ENCODE measurements at regions not wholly inside any gene's neighbourhood (a gene's known extent, or its start where the extent isn't known, plus 50 kb on each side); places are given as distances from the start of the nearest gene placed in this dataset.

DNA sequence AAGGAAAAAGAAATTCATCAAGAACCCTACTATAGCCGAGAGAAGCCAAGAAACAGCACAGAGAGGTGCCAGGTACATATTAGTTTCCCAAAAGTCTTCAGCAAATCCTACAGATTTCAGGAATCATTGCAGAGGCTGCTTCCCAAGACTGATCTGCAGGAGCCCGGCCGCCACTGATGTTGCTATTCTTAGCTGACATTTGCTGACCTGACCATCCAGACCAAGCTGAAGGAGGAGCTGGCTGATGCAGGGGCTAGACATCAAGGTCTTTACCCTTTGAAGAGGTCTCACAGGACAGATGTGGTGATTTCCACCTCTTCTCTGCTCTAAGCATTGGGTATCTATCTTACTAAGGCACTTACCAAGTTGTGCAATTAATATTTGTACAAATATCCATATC, 444.8 kb upstream of the SOX5 start:
- no peak overlapping the region for H3K4me3 ChIP-seq
- TF ChIP-seq POLR2A (IDR thresholded peaks at IDR 0.05) (no peak), POLR2AphosphoS5 (IDR thresholded peaks at IDR 0.05) (no peak), CTCF (IDR thresholded peaks at IDR 0.05 in 8 of 11, conservative IDR thresholded peaks at IDR 0.05 in 3 of 11) (no peak)
- 71 to 91% (median 75%) methylated on average over 3 of the region's 3 CpGs for WGBS, 5 donors
- intact Hi-C loops (cut with DNase I; ENCODE audit: low total_unique reads) = no loop called here
- H3K27ac ChIP-seq = no peak overlapping the region
- DNase-seq = no peak
- H3K4me1 ChIP-seq = no peaks in the 10 kb centered on the region
- H3K9me3 ChIP-seq = peaks cover 0 to 22% (median 10%) of the 10 kb centered on the region in 8 donors
- H3K27me3 ChIP-seq (replicated peaks in 1 of 7) = no peaks in the 10 kb centered on the region
- no peaks in the 10 kb centered on the region for H3K36me3 ChIP-seq

DNA sequence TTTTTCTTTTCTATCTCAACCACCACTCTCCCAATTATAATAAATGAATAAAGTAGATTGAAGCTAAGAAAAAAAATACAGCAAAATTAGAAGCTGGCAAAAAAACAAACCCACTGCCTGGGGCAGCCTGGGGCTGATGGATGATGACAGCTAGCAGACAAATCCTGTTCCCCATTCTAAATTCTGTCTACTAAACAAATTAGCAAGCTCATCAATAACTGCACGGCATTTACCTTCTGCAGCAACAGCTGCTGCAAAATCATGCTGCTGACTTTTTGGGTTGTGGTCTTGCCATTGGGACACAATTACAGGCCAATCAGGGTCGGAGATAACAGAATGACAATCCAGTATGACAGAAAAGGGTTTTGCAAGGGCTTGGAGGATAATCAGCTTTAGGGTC, 443.6 kb upstream of the SOX5 start:
- 71 to 84% (median 78%) methylated on average over 2 of the region's 2 CpGs for WGBS, 5 donors
- DNase-seq = no peak
- H3K36me3 ChIP-seq = no peaks in the 10 kb centered on the region

DNA sequence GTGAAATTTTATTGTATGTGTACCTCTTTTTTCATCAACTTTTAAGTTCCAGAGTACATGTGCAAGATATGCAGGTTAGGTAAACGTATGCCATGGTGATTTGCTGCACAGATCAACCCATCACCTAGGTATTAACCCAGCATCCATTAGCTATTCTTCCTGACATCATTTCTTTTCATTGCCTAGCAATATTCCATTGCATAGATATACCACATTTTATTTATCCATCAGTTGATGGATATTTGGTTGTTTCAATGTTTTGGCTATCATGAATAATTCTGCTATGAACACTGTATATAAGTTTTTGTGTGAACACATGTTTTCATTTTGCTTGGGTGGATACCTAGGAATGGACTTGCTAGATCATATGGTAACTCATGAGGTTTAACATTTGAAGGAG, 439.9 kb upstream of the SOX5 start:
- H3K27ac ChIP-seq = no peak overlapping the region
- H3K36me3 ChIP-seq = no peaks in the 10 kb centered on the region
- WGBS, 5 donors = 69 to 86% (median 73%) methylated on average over 1 of the region's 1 CpG
- no peaks in the 10 kb centered on the region for H3K4me1 ChIP-seq
- TF ChIP-seq POLR2AphosphoS5 (IDR thresholded peaks at IDR 0.05) (no peak), POLR2A (IDR thresholded peaks at IDR 0.05) (no peak)
- H3K9me3 ChIP-seq = peaks cover 0 to 23% (median 11%) of the 10 kb centered on the region in 8 donors
- no peaks in the 10 kb centered on the region for H3K27me3 ChIP-seq (replicated peaks in 1 of 7)
- no peak for DNase-seq
- intact Hi-C loops (cut with DNase I; ENCODE audit: low total_unique reads) = no loop called here
- no peak overlapping the region for H3K4me3 ChIP-seq

More for the DNA sequence above, 443.6 kb upstream of the SOX5 start:
- Histone ChIP-seq H3K9me3 (peaks cover 0 to 23% (median 11%) of the 10 kb centered on the region in 8 donors), H3K27me3 (replicated peaks in 1 of 7) (no peaks in the 10 kb centered on the region), H3K27ac (no peak overlapping the region), H3K4me3 (no peak overlapping the region), H3K4me1 (no peaks in the 10 kb centered on the region)
- intact Hi-C loops (cut with DNase I; ENCODE audit: low total_unique reads) = no loop called here
- TF ChIP-seq POLR2A (IDR thresholded peaks at IDR 0.05) (no peak), CTCF (IDR thresholded peaks at IDR 0.05 in 8 of 11, conservative IDR thresholded peaks at IDR 0.05 in 3 of 11) (no peak), POLR2AphosphoS5 (IDR thresholded peaks at IDR 0.05) (no peak)

- Histone ChIP-seq H3K4me3 (no peak overlapping the region), H3K4me1 (no peaks in the 10 kb centered on the region), H3K9me3 (peaks cover 0 to 22% (median 11%) of the 10 kb centered on the region in 8 donors), H3K27me3 (replicated peaks in 1 of 7) (no peaks in the 10 kb centered on the region), H3K36me3 (no peaks in the 10 kb centered on the region), H3K27ac (no peak overlapping the region)
- no peak for DNase-seq
- TF ChIP-seq CTCF (IDR thresholded peaks at IDR 0.05 in 8 of 11, conservative IDR thresholded peaks at IDR 0.05 in 3 of 11) = no peak
- TF ChIP-seq POLR2AphosphoS5 (IDR thresholded peaks at IDR 0.05) = no peak
- no peak for TF ChIP-seq POLR2A (IDR thresholded peaks at IDR 0.05)
- 88 to 93% (median 90%) methylated on average over 3 of the region's 3 CpGs for WGBS, 5 donors
- intact Hi-C loops (cut with DNase I; ENCODE audit: low total_unique reads) = no loop called here
Measured at GRCh38 chr12:24387381-24387780, 437.9 kb upstream of the SOX5 start.

DNA sequence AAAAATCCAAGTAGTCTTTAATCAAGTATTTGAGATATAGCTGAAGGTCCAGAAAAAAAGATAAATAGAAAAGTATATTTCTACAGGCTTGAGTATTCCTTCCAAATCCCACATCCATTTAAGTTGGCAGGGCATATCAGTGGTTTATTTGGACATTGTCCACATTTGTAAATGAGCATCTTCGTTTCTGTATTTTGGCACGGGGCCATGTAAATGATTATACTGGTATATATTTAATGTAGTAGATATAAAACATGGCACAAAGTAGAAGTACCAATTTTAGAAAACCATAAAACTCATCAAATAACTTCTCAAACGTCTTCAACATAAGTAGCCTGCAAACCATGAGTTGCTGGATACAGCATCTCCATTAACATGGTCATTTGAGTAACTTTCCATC, 437.4 kb upstream of the SOX5 start:
- Histone ChIP-seq H3K9me3 (peaks cover 0 to 17% (median 10%) of the 10 kb centered on the region in 8 donors), H3K4me3 (no peak overlapping the region), H3K27me3 (replicated peaks in 1 of 7) (no peaks in the 10 kb centered on the region), H3K4me1 (no peaks in the 10 kb centered on the region), H3K36me3 (no peaks in the 10 kb centered on the region), H3K27ac (no peak overlapping the region)
- 81 to 87% (median 86%) methylated on average over 3 of the region's 3 CpGs for WGBS, 5 donors
- no peak for TF ChIP-seq POLR2A (IDR thresholded peaks at IDR 0.05)
- TF ChIP-seq CTCF (IDR thresholded peaks at IDR 0.05 in 8 of 11, conservative IDR thresholded peaks at IDR 0.05 in 3 of 11) = no peak
- no peak for DNase-seq
- intact Hi-C loops (cut with DNase I; ENCODE audit: low total_unique reads) = no loop called here

All from spleen (tissue), 11 donors.